ENCODE measurements at regions not wholly inside any gene's neighbourhood (a gene's known extent, or its start where the extent isn't known, plus 50 kb on each side); places are given as distances from the start of the nearest gene placed in this dataset.
A peak's percentile ranks its signal among the peaks of the same experiment; 100 is the strongest.
"Not testable (repeated sequence)": the region's sequence is repeated elsewhere in the genome, so short reads cannot be mapped to it uniquely, and the experiment has no call there.

GRCh38 chrY:9118704-9119103 is 218.6 kb upstream of the TSPY4 start:
- H3K27me3 ChIP-seq, result no peaks in the 10 kb centered on the region
- no peaks in the 10 kb centered on the region for H3K36me3 ChIP-seq
- H3K4me3 ChIP-seq, result no peak overlapping the region
- no peaks in the 10 kb centered on the region for H3K9me3 ChIP-seq
- no peak for DNase-seq

GRCh38 chrY:9124623-9125022 is 212.6 kb upstream of the TSPY4 start:
- no peaks in the 10 kb centered on the region for H3K9me3 ChIP-seq

GRCh38 chrY:9126545-9126944 is 210.7 kb upstream of the TSPY4 start:
- Histone ChIP-seq H3K9me3 (no peaks in the 10 kb centered on the region), H3K36me3 (no peaks in the 10 kb centered on the region), H3K27me3 (no peaks in the 10 kb centered on the region), H3K4me3 (no peak overlapping the region)
- DNase-seq, result peak; percentile 75

More at GRCh38 chrY:9124623-9125022, 212.6 kb upstream of the TSPY4 start:
- H3K4me3 ChIP-seq, result no peak overlapping the region
- no peak for DNase-seq
- no peaks in the 10 kb centered on the region for H3K36me3 ChIP-seq
- no peaks in the 10 kb centered on the region for H3K27me3 ChIP-seq

- H3K36me3 ChIP-seq, H3K9me3 ChIP-seq, H3K27me3 ChIP-seq, DNase-seq, H3K4me3 ChIP-seq: not testable (repeated sequence)
These were observed 193.9 kb upstream of the TSPY4 start for GRCh38 chrY:9143366-9143765.

- H3K27me3 ChIP-seq, H3K36me3 ChIP-seq, H3K4me3 ChIP-seq, H3K9me3 ChIP-seq, DNase-seq: not testable (repeated sequence)
These were observed 182.7 kb upstream of the TSPY4 start for GRCh38 chrY:9154552-9154951.

GRCh38 chrY:9155721-9156120 is 181.5 kb upstream of the TSPY4 start:
- DNase-seq, result no peak
- Histone ChIP-seq H3K4me3 (no peak overlapping the region), H3K9me3 (no peaks in the 10 kb centered on the region), H3K27me3 (no peaks in the 10 kb centered on the region), H3K36me3 (no peaks in the 10 kb centered on the region)

GRCh38 chrY:9158616-9159015 is 178.6 kb upstream of the TSPY4 start:
- DNase-seq, result peak; percentile 31
- Histone ChIP-seq H3K4me3 (no peak overlapping the region), H3K36me3 (no peaks in the 10 kb centered on the region), H3K27me3 (no peaks in the 10 kb centered on the region), H3K9me3 (no peaks in the 10 kb centered on the region)

GRCh38 chrY:9160331-9160730 is 176.9 kb upstream of the TSPY4 start:
- H3K36me3 ChIP-seq, H3K27me3 ChIP-seq, H3K9me3 ChIP-seq, DNase-seq, H3K4me3 ChIP-seq: not testable (repeated sequence)

GRCh38 chrY:9160976-9161375 is 176.3 kb upstream of the TSPY4 start:
- not testable (repeated sequence) for H3K27me3 ChIP-seq, H3K36me3 ChIP-seq, H3K4me3 ChIP-seq, H3K9me3 ChIP-seq
- DNase-seq, result peak; percentile 71

- not testable (repeated sequence) for H3K36me3 ChIP-seq, H3K4me3 ChIP-seq, H3K27me3 ChIP-seq, H3K9me3 ChIP-seq
- DNase-seq, result peak; percentile 56
These were observed 175.3 kb upstream of the TSPY4 start for GRCh38 chrY:9161990-9162389.

GRCh38 chrY:9162424-9162823 is 174.8 kb upstream of the TSPY4 start:
- not testable (repeated sequence) for H3K4me3 ChIP-seq, H3K9me3 ChIP-seq, H3K36me3 ChIP-seq, DNase-seq, H3K27me3 ChIP-seq

GRCh38 chrY:9177641-9178040 is 159.6 kb upstream of the TSPY4 start:
- H3K27me3 ChIP-seq, H3K9me3 ChIP-seq, H3K36me3 ChIP-seq, H3K4me3 ChIP-seq: not testable (repeated sequence)
- DNase-seq, result peak; percentile 31

- H3K9me3 ChIP-seq, result not testable (repeated sequence)
- DNase-seq, result peak; percentile 46
These were observed 152.4 kb upstream of the TSPY4 start for GRCh38 chrY:9184827-9185226.

GRCh38 chrY:9207082-9207481 is 130.2 kb upstream of the TSPY4 start:
- H3K27me3 ChIP-seq, H3K4me3 ChIP-seq, H3K9me3 ChIP-seq, H3K36me3 ChIP-seq: not testable (repeated sequence)
- DNase-seq, result peak; percentile 70

More at GRCh38 chrY:9184827-9185226, 152.4 kb upstream of the TSPY4 start:
- H3K27me3 ChIP-seq, H3K36me3 ChIP-seq, H3K4me3 ChIP-seq: not testable (repeated sequence)

- DNase-seq, result peak; percentile 5
- Histone ChIP-seq H3K4me3 (no peak overlapping the region), H3K27me3 (no peaks in the 10 kb centered on the region), H3K9me3 (no peaks in the 10 kb centered on the region), H3K36me3 (no peaks in the 10 kb centered on the region)
These were observed 110.9 kb upstream of the TSPY4 start for GRCh38 chrY:9226409-9226808.

GRCh38 chrY:9257255-9257654 is 80.0 kb upstream of the TSPY4 start:
- no peaks in the 10 kb centered on the region for H3K27me3 ChIP-seq
- no peaks in the 10 kb centered on the region for H3K36me3 ChIP-seq
- no peak for DNase-seq
- H3K9me3 ChIP-seq, result no peaks in the 10 kb centered on the region
- no peak overlapping the region for H3K4me3 ChIP-seq

- no peaks in the 10 kb centered on the region for H3K27me3 ChIP-seq
- H3K36me3 ChIP-seq, result no peaks in the 10 kb centered on the region
- DNase-seq, result no peak
- H3K4me3 ChIP-seq, result no peak overlapping the region
- H3K9me3 ChIP-seq, result no peaks in the 10 kb centered on the region
These were observed 79.5 kb upstream of the TSPY4 start for GRCh38 chrY:9257725-9258124.

- Histone ChIP-seq H3K36me3 (no peaks in the 10 kb centered on the region), H3K9me3 (no peaks in the 10 kb centered on the region), H3K4me3 (no peak overlapping the region), H3K27me3 (no peaks in the 10 kb centered on the region)
- DNase-seq, result peak; percentile 59
These were observed 77.9 kb upstream of the TSPY4 start for GRCh38 chrY:9259368-9259767.

GRCh38 chrY:9260426-9260825 is 76.8 kb upstream of the TSPY4 start:
- no peak for DNase-seq
- no peaks in the 10 kb centered on the region for H3K27me3 ChIP-seq
- no peaks in the 10 kb centered on the region for H3K9me3 ChIP-seq
- no peaks in the 10 kb centered on the region for H3K36me3 ChIP-seq
- H3K4me3 ChIP-seq, result no peak overlapping the region

All from MG63 (cell line).